ENCODE measurements at regions not wholly inside any gene's neighbourhood (a gene's known extent, or its start where the extent isn't known, plus 50 kb on each side); places are given as distances from the start of the nearest gene placed in this dataset.

DNA sequence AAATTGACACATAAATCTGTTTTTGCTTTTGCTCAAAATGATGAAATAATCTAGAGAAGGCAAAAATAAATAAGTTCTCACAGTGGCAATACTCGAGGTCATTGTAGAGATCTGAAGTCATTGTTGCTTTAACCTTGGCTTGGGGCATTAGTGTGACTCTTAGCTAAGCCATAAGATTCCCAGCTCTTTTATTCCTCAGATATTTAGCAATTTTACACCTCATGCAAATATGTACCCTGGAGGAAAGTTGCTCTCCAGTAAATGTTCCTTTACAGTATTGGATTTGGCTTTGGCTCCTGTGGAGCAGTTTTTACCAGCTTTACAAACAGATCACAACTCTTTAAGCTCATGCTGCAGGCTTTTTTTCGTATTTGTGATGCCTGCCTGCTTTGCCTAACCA lies 134.2 kb upstream of the NABP1 start:
- Histone ChIP-seq H3K4me1 (no peaks in the 10 kb centered on the region), H3K36me3 (no peaks in the 10 kb centered on the region), H3K4me3 (replicated peaks in 1 of 3) (no peak overlapping the region), H3K27me3 (no peaks in the 10 kb centered on the region), H3K27ac (no peak overlapping the region), H3K9me3 (no peaks in the 10 kb centered on the region)
- intact Hi-C loops (cut with DNase I) = no loop called here
- WGBS, 2 donors = 46 to 49% methylated on average over 2 of the region's 2 CpGs
- no peak for DNase-seq
- TF ChIP-seq POLR2A (IDR thresholded peaks at IDR 0.05) = no peak
- TF ChIP-seq, protein P1, sequence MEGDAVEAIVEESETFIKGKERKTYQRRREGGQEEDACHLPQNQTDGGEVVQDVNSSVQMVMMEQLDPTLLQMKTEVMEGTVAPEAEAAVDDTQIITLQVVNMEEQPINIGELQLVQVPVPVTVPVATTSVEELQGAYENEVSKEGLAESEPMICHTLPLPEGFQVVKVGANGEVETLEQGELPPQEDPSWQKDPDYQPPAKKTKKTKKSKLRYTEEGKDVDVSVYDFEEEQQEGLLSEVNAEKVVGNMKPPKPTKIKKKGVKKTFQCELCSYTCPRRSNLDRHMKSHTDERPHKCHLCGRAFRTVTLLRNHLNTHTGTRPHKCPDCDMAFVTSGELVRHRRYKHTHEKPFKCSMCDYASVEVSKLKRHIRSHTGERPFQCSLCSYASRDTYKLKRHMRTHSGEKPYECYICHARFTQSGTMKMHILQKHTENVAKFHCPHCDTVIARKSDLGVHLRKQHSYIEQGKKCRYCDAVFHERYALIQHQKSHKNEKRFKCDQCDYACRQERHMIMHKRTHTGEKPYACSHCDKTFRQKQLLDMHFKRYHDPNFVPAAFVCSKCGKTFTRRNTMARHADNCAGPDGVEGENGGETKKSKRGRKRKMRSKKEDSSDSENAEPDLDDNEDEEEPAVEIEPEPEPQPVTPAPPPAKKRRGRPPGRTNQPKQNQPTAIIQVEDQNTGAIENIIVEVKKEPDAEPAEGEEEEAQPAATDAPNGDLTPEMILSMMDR (IDR thresholded peaks at IDR 0.05) = no peak

DNA sequence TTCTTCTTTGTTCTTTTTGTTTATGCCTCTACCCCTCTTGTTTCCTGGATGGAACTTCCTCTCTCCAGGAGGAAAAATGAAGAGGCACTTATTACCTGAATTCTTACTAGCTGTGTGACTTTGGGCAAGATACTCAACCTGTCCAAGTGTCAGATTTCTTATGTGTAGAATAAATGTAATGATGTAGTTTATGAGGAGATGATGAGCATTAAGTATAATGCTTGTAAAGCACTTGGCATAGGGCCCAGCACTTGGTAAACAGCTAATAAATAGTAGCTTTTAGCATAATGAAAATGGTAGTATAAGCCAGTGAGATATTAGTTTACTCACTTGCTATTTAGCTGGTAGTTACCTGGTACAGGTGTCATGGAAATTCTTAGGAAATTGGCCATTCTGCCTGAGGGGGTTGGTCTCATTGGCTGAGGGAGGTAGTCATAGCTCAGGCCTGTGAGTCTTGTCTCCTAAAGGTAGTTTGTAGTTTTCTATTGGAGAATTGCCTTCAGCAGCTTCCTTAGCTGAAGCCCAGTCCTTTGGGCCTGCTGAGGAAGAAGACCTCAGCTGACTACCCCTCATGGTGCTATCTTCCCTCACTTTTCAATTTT lies 133.4 kb upstream of the NABP1 start:
- Histone ChIP-seq H3K4me1 (no peaks in the 10 kb centered on the region), H3K4me3 (replicated peaks in 1 of 3) (no peak overlapping the region), H3K36me3 (no peaks in the 10 kb centered on the region), H3K9me3 (no peaks in the 10 kb centered on the region), H3K27me3 (no peaks in the 10 kb centered on the region), H3K27ac (no peak overlapping the region)
- DNase-seq = no peak
- TF ChIP-seq, protein P1 (IDR thresholded peaks at IDR 0.05) = no peak
- no peak for TF ChIP-seq POLR2A (IDR thresholded peaks at IDR 0.05)
- intact Hi-C loops (cut with DNase I) = no loop called here

DNA sequence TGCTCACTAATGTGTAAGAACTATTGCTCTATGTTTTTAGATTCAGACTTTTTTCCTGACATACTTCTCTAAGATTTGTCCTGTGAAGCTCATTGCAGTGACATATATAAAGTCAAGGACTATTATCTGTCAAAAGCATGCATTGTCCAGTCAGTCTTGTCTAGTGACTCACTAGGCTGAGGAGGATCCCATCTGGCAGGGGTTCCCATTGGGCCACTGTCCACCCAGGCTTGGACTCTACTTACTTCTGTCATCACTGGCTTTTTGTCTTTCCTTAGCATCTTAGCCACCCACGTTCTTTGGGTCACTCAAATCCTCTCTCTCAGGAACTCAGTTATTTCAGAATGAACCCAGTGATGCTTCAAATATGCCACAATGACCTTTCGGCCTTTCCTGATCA lies 132.6 kb upstream of the NABP1 start:
- Histone ChIP-seq H3K4me1 (no peaks in the 10 kb centered on the region), H3K4me3 (replicated peaks in 1 of 3) (no peak overlapping the region), H3K9me3 (no peaks in the 10 kb centered on the region), H3K36me3 (no peaks in the 10 kb centered on the region), H3K27ac (no peak overlapping the region), H3K27me3 (no peaks in the 10 kb centered on the region)
- TF ChIP-seq, protein P1 (IDR thresholded peaks at IDR 0.05) = no peak
- TF ChIP-seq POLR2A (IDR thresholded peaks at IDR 0.05) = no peak
- DNase-seq = no peak
- WGBS, 2 donors = 86 to 92% methylated on average over 2 of the region's 2 CpGs
- intact Hi-C loops (cut with DNase I) = no loop called here

DNA sequence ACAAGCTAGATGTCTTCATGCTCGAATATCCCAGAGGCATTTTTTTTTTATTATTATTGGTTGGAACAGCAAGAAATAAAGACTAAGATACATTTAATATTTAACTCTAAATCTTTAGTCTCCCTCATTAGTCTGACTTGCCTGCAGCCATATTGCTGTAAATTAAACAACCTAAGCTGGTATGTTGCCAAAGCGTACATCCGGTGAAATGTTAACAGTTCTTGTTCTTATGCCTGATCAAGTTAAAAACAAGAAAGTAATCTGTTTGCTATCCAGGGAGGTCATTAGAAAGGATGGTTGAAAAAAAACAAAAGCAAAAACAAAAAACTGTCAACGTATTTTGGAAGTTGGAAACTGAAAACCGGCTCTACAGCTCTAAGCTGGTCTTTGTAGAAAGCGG lies 125.9 kb upstream of the NABP1 start:
- H3K27me3 ChIP-seq = no peaks in the 10 kb centered on the region
- DNase-seq = no peak
- WGBS, 2 donors = 64 to 68% methylated on average over 6 of the region's 6 CpGs
- H3K27ac ChIP-seq = no peak overlapping the region
- H3K9me3 ChIP-seq = no peaks in the 10 kb centered on the region
- no peaks in the 10 kb centered on the region for H3K36me3 ChIP-seq
- TF ChIP-seq, protein P1 (IDR thresholded peaks at IDR 0.05) = no peak
- no peak for TF ChIP-seq POLR2A (IDR thresholded peaks at IDR 0.05)
- no peaks in the 10 kb centered on the region for H3K4me1 ChIP-seq
- no peak overlapping the region for H3K4me3 ChIP-seq (replicated peaks in 1 of 3)
- intact Hi-C loops (cut with DNase I) = loop anchor here (10.0 kb wide), 1 partner anchor 613 kb away; no protein-coding TSS in a partner anchor

DNA sequence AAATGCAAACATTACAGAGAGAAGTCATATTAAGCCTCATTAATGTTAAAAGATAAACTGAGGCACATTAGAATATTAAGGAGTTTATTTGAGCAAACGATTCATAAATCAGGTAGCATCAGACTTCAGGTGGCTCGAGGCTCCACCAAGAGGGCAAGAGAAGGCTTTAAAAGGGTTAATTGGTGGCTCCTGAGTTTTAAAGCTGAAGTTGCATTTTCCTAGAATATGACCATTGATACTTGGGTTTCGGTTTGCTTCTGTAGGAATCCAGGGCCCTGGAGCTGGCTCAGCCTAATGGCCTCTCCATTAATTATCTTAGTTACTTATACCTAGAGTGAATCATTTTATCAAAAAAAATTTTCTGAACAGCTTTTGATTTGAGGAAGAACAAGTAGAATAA lies 123.7 kb upstream of the NABP1 start:
- no peaks in the 10 kb centered on the region for H3K4me1 ChIP-seq
- intact Hi-C loops (cut with DNase I) = loop anchor here (10.0 kb wide), 1 partner anchor 611 kb away; no protein-coding TSS in a partner anchor
- no peak overlapping the region for H3K4me3 ChIP-seq (replicated peaks in 1 of 3)
- TF ChIP-seq, protein P1 (IDR thresholded peaks at IDR 0.05) = no peak
- TF ChIP-seq POLR2A (IDR thresholded peaks at IDR 0.05) = no peak
- no peak overlapping the region for H3K27ac ChIP-seq
- H3K27me3 ChIP-seq = no peaks in the 10 kb centered on the region
- 84 to 91% methylated on average over 3 of the region's 3 CpGs for WGBS, 2 donors
- no peaks in the 10 kb centered on the region for H3K36me3 ChIP-seq
- H3K9me3 ChIP-seq = no peaks in the 10 kb centered on the region
- no peak for DNase-seq

All from thyroid gland (tissue), 4 donors.